ENCODE measurements at regions not wholly inside any gene's neighbourhood (a gene's known extent, or its start where the extent isn't known, plus 50 kb on each side); places are given as distances from the start of the nearest gene placed in this dataset.

DNA sequence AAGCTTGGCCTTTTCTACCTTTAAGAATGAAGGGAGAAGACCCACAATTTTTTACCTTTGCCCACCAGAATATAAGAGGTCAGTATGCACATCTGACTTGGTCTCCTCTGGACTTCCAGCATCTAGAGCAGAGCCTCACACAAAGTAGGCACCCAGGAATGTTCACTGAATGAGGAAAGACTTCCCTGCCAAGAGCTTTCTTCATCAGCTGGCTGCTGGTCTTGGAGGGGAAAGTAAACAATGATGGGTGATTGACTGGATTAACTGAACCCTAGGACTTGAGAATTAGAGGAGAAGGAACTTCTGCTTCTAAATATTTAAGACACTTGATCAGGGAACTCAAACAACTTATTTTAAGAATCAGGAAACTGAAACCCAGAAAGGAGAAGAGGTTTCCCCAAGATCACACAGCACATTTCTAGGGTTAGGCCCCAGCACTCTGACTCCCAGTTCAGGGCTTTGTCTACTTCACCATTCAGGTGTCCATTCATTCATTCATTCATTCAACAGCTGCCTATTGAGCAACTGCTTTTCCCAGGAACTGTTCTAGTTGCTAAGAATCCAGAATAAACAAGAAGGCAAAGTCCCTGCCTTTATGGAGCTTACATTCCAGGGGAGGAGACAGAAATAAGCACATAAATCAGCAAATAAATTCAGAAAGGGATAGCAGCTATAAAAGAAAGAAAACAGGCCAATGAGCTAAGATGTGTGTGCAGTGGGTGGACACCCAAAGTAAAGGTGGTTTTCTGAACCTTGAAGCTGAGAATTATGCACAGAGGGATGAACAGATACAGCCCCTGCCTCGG lies 216.9 kb upstream of the LRFN2 start:
- no peak for DNase-seq (ENCODE audit: low read depth in 2 of 3, low spot score in 2 of 3)

DNA sequence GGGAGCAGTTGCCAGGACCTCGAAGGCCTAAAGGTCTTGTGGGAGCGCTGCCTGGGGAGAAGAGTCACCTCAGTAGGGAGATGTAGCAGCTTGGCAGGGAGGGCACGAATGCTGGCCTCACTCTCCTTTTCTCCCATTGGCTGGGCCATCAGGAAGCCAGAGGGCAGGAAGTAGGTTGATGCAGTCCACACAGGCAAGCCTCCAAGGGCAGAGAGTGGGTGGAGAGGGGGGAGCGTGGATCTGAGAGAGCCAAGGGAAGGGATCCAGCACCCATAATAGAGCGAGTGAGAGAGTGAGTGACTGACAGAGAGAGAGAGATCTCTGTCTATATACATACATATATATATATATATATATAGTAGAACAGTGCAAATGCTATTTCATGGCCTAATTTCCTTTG lies 215.3 kb upstream of the LRFN2 start:
- no peak for DNase-seq (ENCODE audit: low read depth in 2 of 3, low spot score in 2 of 3)

DNA sequence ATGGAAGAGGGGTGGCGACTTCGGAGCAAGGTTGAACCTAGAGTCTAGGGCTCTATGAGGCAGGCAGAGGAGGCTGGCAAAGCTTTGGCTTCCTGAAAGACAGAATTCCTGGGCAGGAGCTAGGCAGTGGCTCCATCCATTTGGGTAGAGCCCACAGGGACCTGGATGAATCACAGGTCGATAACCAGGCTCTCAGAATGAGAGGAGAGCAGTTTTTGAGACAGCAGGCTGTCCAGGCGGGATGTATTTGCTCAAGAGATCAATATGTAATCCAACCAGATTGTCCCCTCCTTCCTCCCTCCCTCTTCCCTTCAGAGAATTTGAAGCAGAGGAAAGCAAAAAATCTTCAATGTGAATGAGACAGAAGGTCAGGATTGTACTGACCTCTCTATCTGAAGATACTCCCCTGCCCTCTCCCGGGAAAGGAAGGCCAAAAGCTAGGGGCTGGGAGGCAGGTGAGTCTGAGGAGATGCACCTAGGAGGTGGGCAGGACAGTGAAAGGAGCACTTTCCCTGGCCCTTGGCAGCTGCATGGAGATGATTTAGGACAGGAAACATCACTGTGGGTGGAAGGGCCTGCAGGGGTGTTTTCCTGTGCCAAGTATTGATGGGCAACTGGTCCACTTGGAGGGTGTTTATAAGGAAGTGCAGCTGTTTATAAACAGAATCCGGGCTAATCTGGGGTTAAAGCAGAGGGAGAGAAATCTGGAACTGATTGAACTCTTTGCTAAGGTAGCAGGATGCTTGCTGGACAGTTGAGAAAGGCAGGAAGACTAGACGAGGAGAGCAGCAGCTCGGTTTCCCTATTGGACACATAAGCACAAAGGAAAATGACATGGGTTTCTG lies 212.4 kb upstream of the LRFN2 start:
- no peak for DNase-seq (ENCODE audit: low read depth in 2 of 3, low spot score in 2 of 3)

DNA sequence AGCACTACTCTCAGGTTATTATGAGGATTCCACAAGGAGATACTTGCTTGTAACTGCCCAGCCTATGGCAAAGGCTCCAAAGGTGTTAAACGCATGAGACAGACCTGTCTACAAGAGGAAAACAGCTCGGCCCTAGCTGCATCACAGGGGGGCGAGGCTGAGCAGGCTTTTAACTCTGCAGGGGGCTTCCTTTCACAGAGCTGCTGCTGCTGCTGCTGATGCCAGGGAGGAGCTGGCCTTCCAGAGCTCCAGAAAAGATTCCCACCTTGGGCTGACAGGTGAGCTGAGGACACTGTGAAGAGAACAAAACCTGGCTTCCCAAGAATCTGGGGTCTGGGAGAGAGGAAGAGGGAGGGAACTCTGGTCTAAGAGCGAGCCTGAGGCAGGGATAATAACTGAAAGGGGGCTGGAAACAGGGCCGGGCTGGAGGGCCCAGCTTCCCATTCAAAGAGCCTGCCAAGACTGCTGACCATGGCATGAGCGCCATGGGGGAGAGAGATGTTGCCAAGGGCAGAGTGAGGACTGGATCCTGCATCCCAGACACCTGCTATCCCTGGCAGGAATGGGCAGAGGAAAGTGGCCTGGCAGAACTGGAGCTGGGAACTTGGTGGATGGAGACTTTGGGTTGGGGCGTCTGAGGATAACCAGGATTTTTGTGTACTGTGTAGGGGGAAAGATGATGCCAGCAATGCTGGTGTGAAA lies 211.1 kb upstream of the LRFN2 start:
- DNase-seq (ENCODE audit: low read depth in 2 of 3, low spot score in 2 of 3) = no peak

DNA sequence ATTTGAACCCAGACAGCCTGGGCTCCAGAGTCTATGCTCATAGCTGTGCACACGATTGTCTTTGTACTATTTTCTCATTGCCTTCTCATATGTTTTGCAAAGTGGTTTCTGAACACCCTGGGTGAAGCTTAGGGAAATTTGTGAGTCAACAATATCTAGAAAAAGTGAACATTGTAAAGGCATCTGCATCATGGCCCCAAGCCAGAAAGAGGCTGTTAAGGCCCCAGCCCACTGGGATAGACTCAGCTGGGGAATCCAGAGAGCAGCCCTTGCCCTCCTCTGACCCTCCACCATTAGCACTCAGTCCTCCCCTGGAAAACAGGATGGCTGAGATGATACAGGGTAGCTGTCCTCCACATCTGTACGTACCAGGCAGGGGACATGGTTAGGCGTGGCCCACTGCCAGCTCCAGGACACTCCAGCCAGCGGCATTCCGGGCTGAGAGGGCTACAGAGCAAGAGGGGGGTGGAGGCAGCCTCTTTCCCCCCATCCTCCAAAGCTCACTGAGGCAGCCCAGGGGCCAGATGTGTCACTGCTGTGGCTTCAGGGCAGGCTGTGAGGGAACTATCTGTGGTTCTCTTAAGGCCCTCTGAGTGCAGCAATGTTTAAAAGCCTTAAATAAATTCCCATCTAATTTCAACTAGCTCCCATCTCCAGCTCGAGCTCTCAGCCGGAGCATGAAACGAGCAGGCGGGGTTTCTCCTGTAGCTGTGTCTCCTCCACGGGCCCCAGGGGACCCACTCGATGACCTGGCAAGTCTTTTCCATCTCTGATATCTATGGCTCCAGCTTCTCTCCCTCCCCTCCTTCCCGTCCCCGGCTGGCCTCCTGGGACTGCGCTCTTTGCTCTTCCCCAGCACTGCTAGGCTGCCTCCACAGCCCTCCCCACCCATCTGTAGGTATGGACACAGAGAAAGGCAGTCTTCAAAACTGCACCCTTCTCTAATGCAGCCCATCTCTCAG lies 209.4 kb upstream of the LRFN2 start:
- DNase-seq (ENCODE audit: low read depth in 2 of 3, low spot score in 2 of 3) = no peak

DNA sequence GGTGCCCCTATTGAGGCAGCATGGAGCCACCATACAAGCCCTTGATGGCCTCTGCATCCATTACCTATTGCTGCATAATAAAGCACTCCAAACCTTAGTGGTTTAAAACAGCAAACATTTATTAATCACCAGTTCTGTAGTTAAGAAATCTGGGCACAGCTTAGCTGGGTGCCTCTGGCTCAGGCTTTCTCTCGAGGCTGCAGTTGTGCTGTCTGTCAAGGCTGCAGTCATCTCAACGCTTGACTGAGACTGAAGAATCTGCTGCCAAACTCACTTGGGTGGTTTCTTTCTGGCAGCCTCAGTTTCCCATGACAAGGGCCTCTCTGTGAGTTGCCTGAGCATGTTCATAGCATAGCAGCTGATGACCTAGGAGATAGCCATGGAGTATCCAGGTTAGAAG lies 207.4 kb upstream of the LRFN2 start:
- DNase-seq (ENCODE audit: low read depth in 2 of 3, low spot score in 2 of 3) = no peak

DNA sequence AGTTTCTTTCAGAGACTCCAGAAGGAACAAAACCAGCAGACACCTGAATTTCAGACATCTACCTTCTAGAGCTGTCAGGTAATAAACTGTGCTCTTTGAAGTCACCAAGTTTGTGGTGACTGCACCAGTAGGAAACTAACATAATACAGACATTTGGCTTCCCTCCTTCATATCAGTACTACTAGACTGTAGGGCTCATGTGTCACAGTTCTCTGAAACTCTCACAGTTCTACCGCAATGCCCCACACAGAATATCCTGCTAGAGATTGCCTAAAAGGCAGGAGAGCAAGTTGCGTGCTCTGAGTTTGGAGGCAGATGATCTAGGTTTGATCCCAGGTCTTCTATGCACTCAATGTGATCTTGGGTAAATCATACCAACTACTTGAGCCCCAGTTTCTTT lies 205.0 kb upstream of the LRFN2 start:
- DNase-seq (ENCODE audit: low read depth in 2 of 3, low spot score in 2 of 3) = no peak

DNA sequence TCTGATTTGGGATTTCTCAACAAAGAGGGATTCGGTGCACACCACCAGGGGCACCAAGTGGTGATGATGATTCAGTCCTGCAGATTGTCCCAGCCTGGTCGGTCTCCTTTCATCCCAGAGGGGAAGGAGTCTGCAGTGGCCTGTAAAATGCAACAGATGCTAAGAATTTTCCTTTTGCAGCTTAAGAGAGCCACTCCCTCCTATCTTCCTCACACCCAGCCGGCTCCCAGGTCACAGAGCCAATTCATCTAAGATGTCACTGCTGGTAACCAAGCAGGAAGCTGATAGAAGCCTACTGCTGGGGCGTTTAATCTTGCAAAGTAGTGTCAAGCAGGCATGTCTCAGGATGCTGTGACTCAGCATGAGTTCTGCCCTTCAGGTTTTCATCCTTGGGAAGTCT lies 203.8 kb upstream of the LRFN2 start:
- DNase-seq (ENCODE audit: low read depth in 2 of 3, low spot score in 2 of 3) = no peak

DNA sequence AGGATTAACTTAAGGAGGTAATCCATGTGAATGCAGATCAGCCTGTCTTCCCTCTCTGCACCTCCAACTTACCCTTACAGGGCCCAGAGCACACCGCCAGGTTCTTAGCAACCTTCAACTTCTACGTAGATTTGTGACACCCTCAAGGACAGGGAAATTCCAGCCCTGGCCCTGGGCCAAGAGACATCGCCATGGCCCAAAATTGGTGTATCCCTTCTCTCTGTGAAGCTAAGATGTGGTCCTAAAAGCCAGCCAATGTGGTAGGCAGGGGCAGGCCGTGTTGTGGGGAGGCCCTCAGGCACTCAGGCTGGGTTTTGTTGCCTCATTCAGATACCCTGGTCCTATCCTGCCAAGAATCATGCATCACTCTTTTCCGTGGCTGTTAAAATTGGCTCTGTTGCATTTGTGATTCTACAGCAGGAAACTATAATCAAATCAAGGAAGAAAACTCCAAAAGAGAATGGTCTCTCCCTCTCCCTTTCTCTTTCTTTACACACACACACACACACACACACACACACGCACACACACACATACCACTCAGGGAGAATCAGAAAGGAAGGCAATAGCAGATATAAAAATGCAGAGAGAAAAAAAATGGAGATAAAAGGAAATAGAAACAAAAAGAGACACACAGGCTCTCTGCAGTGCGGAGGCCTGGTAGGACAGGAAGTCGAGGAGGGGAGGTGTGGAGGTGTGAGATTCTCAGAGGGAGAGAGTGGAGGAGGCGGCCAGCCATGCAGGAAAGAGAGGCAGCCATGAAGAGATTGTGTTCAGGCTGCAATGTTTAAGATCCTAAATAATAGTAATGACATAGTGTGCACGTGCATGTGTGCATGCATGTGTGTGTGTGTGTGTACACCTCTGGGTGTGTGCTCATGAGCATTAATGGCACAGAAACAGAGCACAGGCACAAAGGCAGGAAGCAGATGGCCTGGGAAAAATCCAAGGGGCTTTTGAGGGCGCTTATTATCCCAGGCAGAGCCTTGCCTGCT lies 201.8 kb upstream of the LRFN2 start:
- no peak for DNase-seq (ENCODE audit: low read depth in 2 of 3, low spot score in 2 of 3)

DNA sequence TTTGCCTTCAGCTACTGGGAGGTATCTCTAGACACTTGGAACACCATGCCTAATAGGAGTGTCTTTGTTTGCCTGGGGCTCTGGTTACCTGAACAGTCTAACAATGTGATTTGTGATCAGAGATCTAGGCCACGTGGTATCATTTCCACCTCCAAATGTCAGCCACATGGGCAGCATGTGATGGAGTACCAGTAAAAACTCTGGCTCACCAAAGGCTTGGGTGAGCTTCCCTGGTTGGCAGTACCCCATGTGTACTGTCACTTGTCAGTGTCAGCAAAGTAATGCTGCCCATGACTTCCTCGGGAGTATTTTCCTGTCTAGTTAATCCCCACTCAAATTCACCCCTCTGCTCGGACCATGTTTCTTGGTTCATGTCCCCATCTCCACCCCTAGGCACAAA lies 195.2 kb upstream of the LRFN2 start:
- DNase-seq (ENCODE audit: low read depth in 2 of 3, low spot score in 2 of 3) = no peak

DNA sequence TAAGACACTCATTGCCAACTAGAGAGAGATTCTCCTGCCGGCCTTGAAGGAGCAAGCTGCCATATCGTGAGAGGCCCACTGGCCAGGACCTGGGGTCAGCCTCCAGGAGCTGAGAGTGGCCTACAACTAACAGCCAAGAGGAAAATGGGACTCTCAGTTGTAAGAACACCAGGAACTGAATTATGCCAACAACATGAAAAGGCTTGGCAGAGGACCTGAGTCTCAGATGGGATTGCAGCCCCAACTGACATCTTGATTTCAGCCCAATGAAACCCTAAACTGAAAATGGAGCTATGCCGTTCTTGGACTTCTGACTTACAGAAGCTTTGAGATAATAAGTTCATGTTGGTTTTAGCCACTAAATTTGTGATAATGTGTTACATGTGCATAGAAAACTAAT lies 193.5 kb upstream of the LRFN2 start:
- DNase-seq (ENCODE audit: low read depth in 2 of 3, low spot score in 2 of 3) = no peak

DNA sequence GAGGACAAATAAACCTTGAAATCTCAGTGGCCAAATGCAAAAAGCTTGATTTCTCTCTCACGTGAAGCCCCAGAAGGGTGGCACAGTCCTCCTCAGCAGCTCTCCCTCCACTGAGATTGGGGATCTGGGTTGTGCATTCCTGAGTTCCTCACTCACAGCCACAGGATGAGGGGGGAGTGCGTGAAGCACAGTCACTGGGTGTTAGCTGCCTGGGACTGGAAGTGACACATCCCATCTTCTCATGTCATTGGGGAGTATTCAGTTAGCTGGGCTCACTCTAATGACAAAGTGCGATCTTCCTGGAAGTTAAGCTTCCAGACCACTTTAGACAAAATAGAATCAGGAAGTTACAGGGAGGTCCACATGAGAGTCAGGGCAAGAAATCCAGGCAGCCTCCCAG lies 192.2 kb upstream of the LRFN2 start:
- DNase-seq (ENCODE audit: low read depth in 2 of 3, low spot score in 2 of 3) = no peak

DNA sequence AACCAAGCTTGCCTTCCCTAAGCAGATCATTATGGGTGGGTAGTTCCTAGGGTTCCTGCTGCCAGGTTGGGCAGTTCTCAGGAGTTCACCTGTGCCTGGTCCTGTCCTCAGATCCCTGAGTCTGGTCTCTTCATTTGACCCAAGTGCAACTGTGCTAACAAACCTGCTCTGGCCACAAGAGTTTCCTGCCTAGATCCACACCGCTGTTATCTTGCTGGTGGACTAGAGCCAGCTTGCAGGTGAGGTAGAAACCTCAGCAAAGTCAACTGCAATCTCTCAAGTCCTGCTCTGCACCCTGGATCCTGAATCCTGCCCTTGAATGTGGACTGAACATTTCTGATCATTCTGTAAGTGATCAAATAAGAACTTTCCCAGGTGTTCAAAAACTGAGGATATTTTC lies 191.8 kb upstream of the LRFN2 start:
- DNase-seq (ENCODE audit: low read depth in 2 of 3, low spot score in 2 of 3) = no peak

DNA sequence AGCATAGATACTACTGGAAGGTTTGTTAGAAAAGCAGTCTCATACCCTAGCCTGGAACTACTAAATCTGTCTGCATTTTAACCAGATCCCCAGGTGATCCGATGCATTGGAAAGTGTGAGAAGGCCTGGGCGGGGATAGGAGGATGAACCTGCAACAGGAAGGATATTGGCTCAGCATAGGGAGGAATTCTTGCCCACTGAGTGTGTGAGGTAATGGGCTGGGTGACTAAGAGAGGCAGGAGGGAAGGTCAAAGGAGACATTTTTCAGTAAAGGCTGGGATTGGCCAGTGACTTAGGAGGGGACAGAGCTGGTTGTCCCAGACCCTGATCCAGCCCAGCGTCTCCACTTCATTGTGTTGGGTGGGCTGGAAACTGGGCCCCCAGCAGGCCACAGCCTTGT lies 191.0 kb upstream of the LRFN2 start:
- no peak for DNase-seq (ENCODE audit: low read depth in 2 of 3, low spot score in 2 of 3)

DNA sequence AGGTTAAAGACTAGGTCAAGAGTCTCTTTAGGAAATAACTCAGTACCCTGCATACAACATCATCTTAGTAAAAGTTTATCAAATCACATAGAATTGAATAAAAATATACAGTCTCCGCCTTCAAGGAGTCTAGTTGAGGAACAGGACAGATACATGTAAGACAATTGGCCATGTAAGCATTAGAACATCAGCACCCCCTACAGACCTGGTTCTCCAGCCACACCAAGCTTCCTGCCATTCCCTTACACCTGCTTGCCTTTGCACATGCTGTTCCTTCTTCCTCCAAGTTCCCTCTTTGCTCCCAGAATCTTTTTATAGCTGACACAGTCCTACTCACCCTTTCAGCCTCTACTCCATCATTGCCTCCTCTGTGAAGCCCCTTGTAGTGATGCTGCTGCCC lies 187.8 kb upstream of the LRFN2 start:
- DNase-seq (ENCODE audit: low read depth in 2 of 3, low spot score in 2 of 3) = no peak

DNA sequence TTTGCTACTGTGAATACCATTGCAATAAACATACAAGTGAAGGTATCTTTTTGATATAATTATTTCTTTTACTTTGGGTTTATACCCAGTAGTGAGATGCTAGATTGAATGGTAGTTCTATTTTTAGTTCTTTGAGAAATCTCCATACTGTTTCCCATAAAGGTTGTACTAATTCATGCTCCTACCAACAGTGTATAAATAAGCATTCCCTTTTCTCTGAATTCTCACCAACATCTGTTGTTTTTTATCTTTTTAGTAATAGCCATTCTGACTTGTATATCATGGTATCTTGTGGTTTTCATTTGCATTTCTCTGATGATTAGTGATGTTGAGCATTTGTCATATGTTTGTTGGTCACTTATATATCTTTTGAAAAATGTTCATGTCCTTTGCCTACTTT lies 183.6 kb upstream of the LRFN2 start:
- DNase-seq (ENCODE audit: low read depth in 2 of 3, low spot score in 2 of 3) = no peak

DNA sequence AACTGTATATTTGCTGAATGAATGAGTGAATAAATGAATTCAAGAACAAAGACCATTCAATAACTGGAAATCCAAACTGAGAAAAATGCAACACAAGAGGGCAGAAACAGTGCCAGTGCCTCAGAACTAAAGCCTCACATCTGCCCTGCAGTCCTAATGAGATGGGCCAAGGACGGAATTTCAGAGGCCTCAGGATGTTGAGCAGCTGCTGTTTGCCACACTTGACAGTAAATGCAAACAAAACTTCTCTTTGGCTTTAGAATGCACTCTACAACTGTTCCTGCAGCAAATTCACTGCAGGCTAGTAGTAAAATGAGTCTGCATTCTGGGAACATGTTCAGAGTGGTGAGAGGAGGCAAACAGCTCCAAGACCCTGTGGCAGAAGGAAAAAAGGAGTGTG lies 177.6 kb upstream of the LRFN2 start:
- no peak for DNase-seq (ENCODE audit: low read depth in 2 of 3, low spot score in 2 of 3)

DNA sequence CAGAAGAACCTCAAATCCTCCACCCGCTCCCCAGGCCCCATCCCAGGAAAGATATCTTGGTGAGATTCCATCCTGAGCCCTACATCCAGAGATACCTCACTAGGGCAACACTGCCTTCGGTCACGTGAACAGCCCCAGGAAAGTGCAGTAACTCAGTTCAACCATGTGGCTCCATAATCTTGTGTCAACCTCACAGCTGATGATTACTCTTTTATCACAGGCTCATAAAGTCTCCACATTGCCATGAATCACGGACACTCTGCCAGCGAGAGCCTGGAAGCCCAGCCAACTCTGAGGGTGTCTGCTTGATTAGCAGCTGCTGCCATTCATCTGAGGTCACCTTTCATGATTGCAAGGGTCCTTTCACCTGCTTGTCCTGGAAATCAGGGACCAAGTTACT lies 175.8 kb upstream of the LRFN2 start:
- no peak for DNase-seq (ENCODE audit: low read depth in 2 of 3, low spot score in 2 of 3)

DNA sequence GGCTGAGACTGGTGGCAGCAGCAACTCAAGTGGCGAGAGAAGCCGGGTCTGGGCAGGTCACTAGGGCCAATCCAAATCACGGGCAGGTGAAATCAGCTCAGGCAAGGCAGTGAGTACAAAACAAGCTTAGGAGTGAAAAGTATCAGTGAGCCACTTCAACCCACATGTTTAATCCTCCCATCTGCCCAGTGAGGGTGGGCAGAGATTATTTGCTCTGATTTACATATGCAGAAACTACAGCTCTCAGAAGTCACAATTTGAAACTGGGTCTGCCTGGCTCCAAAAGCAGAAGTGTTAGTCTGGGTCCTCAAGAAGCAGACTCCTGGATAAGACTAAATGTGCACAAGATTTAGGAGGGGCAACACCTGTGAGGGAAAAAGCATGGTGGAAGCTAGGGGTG lies 173.7 kb upstream of the LRFN2 start:
- no peak for DNase-seq (ENCODE audit: low read depth in 2 of 3, low spot score in 2 of 3)
